ENCODE measurements at regions not wholly inside any gene's neighbourhood (a gene's known extent, or its start where the extent isn't known, plus 50 kb on each side); places are given as distances from the start of the nearest gene placed in this dataset.

DNA sequence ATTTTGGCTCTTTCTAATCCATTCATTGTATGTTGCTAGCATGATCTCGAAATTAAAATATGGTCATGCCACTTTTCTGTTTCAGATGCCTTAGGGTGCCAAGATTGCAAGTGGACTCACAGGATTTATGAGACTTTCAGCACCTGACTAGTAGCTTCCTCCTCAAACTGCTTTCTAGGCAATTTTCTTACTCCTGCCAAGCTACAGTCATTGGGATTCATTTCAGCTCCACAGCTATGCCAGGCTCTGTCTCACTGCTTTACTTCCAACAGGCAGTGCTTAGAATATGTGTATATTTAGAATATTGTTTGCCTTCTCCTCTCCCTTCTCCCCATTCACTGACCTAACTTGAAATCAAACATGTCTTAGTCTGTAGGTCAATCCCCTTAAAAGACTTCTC lies 681.4 kb downstream of the TENT5A start:
- Histone ChIP-seq H3K4me1 (ENCODE audit: control insufficient read depth, insufficient read depth, low read length) (no peaks in the 10 kb centered on the region), H3K9me3 (ENCODE audit: control insufficient read depth, insufficient read depth, low read depth, low read length) (no peaks in the 10 kb centered on the region), H3K36me3 (ENCODE audit: control insufficient read depth, insufficient read depth, low read length) (no peaks in the 10 kb centered on the region), H3K4me3 (ENCODE audit: low read depth in 2 of 2, low read length in 2 of 2) (no peak overlapping the region), H3K27ac (ENCODE audit: low read length) (no peak overlapping the region), H3K27me3 (ENCODE audit: control insufficient read depth, insufficient read depth, low read length) (no peaks in the 10 kb centered on the region)
- in situ Hi-C loops (cut with HindIII; ENCODE audit: low pct_unique_long_range_greater_than_20kb, low sequenced_read_pairs) (no loop called here), intact Hi-C loops (cut with micrococcal nuclease; ENCODE audit: unreplicated experiment) (no loop called here)
- TF ChIP-seq SIN3A (IDR thresholded peaks at IDR 0.05; ENCODE audit: borderline replicate concordance, insufficient read depth, low read depth, low read length) (no peak), TCF7L2 (IDR thresholded peaks at IDR 0.05; ENCODE audit: low read depth, low read length) (no peak), POLR2AphosphoS5 (IDR thresholded peaks at IDR 0.05; ENCODE audit: low read depth, low read length) (no peak)
- TF ChIP-seq, protein P1, sequence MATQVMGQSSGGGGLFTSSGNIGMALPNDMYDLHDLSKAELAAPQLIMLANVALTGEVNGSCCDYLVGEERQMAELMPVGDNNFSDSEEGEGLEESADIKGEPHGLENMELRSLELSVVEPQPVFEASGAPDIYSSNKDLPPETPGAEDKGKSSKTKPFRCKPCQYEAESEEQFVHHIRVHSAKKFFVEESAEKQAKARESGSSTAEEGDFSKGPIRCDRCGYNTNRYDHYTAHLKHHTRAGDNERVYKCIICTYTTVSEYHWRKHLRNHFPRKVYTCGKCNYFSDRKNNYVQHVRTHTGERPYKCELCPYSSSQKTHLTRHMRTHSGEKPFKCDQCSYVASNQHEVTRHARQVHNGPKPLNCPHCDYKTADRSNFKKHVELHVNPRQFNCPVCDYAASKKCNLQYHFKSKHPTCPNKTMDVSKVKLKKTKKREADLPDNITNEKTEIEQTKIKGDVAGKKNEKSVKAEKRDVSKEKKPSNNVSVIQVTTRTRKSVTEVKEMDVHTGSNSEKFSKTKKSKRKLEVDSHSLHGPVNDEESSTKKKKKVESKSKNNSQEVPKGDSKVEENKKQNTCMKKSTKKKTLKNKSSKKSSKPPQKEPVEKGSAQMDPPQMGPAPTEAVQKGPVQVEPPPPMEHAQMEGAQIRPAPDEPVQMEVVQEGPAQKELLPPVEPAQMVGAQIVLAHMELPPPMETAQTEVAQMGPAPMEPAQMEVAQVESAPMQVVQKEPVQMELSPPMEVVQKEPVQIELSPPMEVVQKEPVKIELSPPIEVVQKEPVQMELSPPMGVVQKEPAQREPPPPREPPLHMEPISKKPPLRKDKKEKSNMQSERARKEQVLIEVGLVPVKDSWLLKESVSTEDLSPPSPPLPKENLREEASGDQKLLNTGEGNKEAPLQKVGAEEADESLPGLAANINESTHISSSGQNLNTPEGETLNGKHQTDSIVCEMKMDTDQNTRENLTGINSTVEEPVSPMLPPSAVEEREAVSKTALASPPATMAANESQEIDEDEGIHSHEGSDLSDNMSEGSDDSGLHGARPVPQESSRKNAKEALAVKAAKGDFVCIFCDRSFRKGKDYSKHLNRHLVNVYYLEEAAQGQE (IDR thresholded peaks at IDR 0.05; ENCODE audit: insufficient read depth in 1 of 2, low read depth in 2 of 2, low read length in 1 of 2), result no peak
- TF ChIP-seq, protein P2, sequence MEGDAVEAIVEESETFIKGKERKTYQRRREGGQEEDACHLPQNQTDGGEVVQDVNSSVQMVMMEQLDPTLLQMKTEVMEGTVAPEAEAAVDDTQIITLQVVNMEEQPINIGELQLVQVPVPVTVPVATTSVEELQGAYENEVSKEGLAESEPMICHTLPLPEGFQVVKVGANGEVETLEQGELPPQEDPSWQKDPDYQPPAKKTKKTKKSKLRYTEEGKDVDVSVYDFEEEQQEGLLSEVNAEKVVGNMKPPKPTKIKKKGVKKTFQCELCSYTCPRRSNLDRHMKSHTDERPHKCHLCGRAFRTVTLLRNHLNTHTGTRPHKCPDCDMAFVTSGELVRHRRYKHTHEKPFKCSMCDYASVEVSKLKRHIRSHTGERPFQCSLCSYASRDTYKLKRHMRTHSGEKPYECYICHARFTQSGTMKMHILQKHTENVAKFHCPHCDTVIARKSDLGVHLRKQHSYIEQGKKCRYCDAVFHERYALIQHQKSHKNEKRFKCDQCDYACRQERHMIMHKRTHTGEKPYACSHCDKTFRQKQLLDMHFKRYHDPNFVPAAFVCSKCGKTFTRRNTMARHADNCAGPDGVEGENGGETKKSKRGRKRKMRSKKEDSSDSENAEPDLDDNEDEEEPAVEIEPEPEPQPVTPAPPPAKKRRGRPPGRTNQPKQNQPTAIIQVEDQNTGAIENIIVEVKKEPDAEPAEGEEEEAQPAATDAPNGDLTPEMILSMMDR (IDR thresholded peaks at IDR 0.05), result no peak
- no peak for DNase-seq (ENCODE audit: low read depth, low spot score)
- ChIA-PET CTCF (no interaction called here), POLR2A (no interaction called here)
- ATAC-seq, result no peak
- no TSS peak for BruUV-seq (replicated peaks)

DNA sequence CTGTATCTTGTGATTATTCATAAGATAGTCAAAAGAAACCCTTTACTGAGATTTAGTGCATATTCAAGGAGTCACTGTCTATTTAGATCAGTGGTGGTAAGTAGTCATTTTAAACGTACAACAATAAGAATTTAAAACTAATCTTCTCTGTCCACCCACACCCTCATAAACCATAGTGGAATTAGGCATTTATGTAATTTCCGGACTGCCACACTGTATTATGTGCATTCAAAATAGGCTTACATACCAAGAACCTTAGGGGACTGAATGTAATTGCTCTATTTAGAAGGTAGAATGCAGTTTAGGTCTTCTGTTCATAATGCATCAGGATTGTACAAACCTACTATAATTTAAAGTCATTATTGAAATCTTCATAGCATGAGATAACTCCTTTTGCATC lies 685.4 kb downstream of the TENT5A start:
- no peaks in the 10 kb centered on the region for H3K4me1 ChIP-seq (ENCODE audit: control insufficient read depth, insufficient read depth, low read length)
- ATAC-seq (no peak), DNase-seq (ENCODE audit: low read depth, low spot score) (no peak)
- H3K36me3 ChIP-seq (ENCODE audit: control insufficient read depth, insufficient read depth, low read length), result no peaks in the 10 kb centered on the region
- no peaks in the 10 kb centered on the region for H3K9me3 ChIP-seq (ENCODE audit: control insufficient read depth, insufficient read depth, low read depth, low read length)
- H3K27ac ChIP-seq (ENCODE audit: low read length), result no peak overlapping the region
- TF ChIP-seq, protein P2 (IDR thresholded peaks at IDR 0.05), result no peak
- TF ChIP-seq POLR2AphosphoS5 (IDR thresholded peaks at IDR 0.05; ENCODE audit: low read depth, low read length), result no peak
- TF ChIP-seq TCF7L2 (IDR thresholded peaks at IDR 0.05; ENCODE audit: low read depth, low read length), result no peak
- no peak for TF ChIP-seq SIN3A (IDR thresholded peaks at IDR 0.05; ENCODE audit: borderline replicate concordance, insufficient read depth, low read depth, low read length)
- TF ChIP-seq, protein P1 (IDR thresholded peaks at IDR 0.05; ENCODE audit: insufficient read depth in 1 of 2, low read depth in 2 of 2, low read length in 1 of 2), result no peak
- intact Hi-C loops (cut with micrococcal nuclease; ENCODE audit: unreplicated experiment) (no loop called here), in situ Hi-C loops (cut with HindIII; ENCODE audit: low pct_unique_long_range_greater_than_20kb, low sequenced_read_pairs) (no loop called here)
- ChIA-PET POLR2A (no interaction called here), CTCF (no interaction called here)
- H3K27me3 ChIP-seq (ENCODE audit: control insufficient read depth, insufficient read depth, low read length), result no peaks in the 10 kb centered on the region
- BruUV-seq (replicated peaks), result no TSS peak
- H3K4me3 ChIP-seq (ENCODE audit: low read depth in 2 of 2, low read length in 2 of 2), result no peak overlapping the region
